Activated B cell treated with CpG ODN at 0.5 μM for 24 hours (primary cell): ENCODE measurements at regions not wholly inside any gene's neighbourhood (a gene's known extent, or its start where the extent isn't known, plus 50 kb on each side); places are given as distances from the start of the nearest gene placed in this dataset.

Experiments
- ATAC-seq: fragments of 200-7000 bp; cut with Tn5 transposase; one replicate; pipeline ENCODE4 v1.10.0; 2021; ENCODE audit warnings: low read depth, mild to moderate bottlenecking, moderate library complexity
- CTCF ChIA-PET: fragments of 350-600 bp; sonication (Branson Sonifier 250); formaldehyde crosslinking; loops from one replicate; lab custom pipeline; 2021; ENCODE audit warnings: antibody characterized with exemption; lab: Charles Lee
- POLR2A ChIA-PET: fragments of 350-600 bp; sonication (Branson Sonifier 250); formaldehyde crosslinking; loops from one replicate; lab custom pipeline; 2021; ENCODE audit warnings: antibody characterized with exemption; lab: Charles Lee
- DNase-seq: peaks from one replicate; pipeline ENCODE4 v3.0.0; 2022
- H3K27ac Mint-ChIP-seq: one replicate; pipeline ENCODE4 v1.8.0; 2020; ENCODE audit warnings: mixed read lengths
- H3K27me3 Mint-ChIP-seq: one replicate; pipeline ENCODE4 v1.8.0; 2021; ENCODE audit warnings: mixed read lengths
- H3K36me3 Mint-ChIP-seq: one replicate; pipeline ENCODE4 v1.8.0; 2021; ENCODE audit warnings: low read depth, mixed read lengths
- H3K4me1 Mint-ChIP-seq: one replicate; pipeline ENCODE4 v1.8.0; 2021; ENCODE audit warnings: mixed read lengths
- H3K4me3 Mint-ChIP-seq: one replicate; pipeline ENCODE4 v1.8.0; 2020; ENCODE audit warnings: mild to moderate bottlenecking, mixed read lengths
- H3K9me3 Mint-ChIP-seq: one replicate; pipeline ENCODE4 v1.8.0; 2020; ENCODE audit warnings: mixed read lengths
- intact Hi-C: fragments of 100-400 bp; cut with micrococcal nuclease; formaldehyde crosslinking; loops from one replicate; pipeline ENCODE4 v1.15.1; 2024
- TF ChIP-seq, protein P1 (sequence below): fragments of 200-600 bp; IDR thresholded peaks from one replicate; pipeline ENCODE4 v1.8.0; 2022; ENCODE audit warnings: antibody characterized with exemption, mild to moderate bottlenecking

DNA sequence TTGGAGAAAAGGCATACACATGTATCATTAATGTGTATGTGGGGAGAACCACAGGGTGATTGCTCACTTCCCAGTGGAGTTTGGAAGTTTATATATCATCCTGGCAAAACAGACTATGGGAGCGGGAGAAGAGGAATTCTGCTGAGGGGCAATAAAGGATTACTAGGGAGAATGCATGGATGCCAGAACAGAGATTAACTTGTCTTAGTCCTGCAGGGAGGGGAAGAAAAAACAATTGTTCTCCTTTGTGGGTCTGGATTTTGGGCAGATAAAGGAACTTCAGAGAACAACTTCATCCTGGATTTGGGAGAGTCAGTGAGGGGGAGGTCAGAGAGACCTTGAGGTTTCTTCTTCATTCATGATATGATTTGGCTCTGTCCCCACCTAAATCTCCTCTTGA lies 55.9 kb upstream of the SOX13 start:
- DNase-seq (no peak), ATAC-seq (no peak)
- H3K4me3 Mint-ChIP-seq, result no peak overlapping the region
- ChIA-PET CTCF (no interaction called here), POLR2A (no interaction called here)
- H3K27me3 Mint-ChIP-seq, result peaks cover 3% of the 10 kb centered on the region
- H3K27ac Mint-ChIP-seq, result no peak overlapping the region
- no peaks in the 10 kb centered on the region for H3K9me3 Mint-ChIP-seq
- intact Hi-C loops, result no loop called here
- TF ChIP-seq, protein P1, sequence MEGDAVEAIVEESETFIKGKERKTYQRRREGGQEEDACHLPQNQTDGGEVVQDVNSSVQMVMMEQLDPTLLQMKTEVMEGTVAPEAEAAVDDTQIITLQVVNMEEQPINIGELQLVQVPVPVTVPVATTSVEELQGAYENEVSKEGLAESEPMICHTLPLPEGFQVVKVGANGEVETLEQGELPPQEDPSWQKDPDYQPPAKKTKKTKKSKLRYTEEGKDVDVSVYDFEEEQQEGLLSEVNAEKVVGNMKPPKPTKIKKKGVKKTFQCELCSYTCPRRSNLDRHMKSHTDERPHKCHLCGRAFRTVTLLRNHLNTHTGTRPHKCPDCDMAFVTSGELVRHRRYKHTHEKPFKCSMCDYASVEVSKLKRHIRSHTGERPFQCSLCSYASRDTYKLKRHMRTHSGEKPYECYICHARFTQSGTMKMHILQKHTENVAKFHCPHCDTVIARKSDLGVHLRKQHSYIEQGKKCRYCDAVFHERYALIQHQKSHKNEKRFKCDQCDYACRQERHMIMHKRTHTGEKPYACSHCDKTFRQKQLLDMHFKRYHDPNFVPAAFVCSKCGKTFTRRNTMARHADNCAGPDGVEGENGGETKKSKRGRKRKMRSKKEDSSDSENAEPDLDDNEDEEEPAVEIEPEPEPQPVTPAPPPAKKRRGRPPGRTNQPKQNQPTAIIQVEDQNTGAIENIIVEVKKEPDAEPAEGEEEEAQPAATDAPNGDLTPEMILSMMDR, result no peak
- no peaks in the 10 kb centered on the region for H3K4me1 Mint-ChIP-seq
- no peaks in the 10 kb centered on the region for H3K36me3 Mint-ChIP-seq

DNA sequence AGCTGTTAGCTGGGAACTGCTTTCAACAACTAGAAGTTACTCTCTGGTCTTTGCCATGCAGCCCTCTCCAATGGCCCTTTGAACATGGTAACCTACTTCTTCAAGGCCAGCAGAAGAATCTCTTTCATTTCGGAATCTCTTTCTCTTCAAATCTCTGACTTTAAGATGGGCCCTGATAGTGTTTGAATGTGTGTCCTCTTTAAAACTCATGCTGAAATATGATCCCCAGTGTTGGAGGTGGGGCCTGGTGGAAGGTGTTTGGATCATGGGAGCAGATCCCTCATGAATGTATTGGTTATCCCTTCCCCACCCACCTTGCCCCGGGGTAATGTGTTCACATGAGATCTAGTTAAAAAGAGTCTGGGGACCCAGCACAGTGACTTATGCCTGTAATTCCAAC lies 54.5 kb upstream of the SOX13 start:
- TF ChIP-seq, protein P1, result no peak
- ATAC-seq, result no peak

More for the DNA sequence above, 54.5 kb upstream of the SOX13 start:
- H3K36me3 Mint-ChIP-seq, result no peaks in the 10 kb centered on the region
- CTCF ChIA-PET, result no interaction called here
- H3K4me1 Mint-ChIP-seq, result no peaks in the 10 kb centered on the region
- POLR2A ChIA-PET, result no interaction called here
- intact Hi-C loops, result no loop called here
- H3K27me3 Mint-ChIP-seq, result peaks cover 4% of the 10 kb centered on the region
- H3K9me3 Mint-ChIP-seq, result no peaks in the 10 kb centered on the region
- no peak overlapping the region for H3K27ac Mint-ChIP-seq
- no peak overlapping the region for H3K4me3 Mint-ChIP-seq
- no peak for DNase-seq
